Brain microvascular endothelial cell (primary cell): ENCODE measurements at regions not wholly inside any gene's neighbourhood (a gene's known extent, or its start where the extent isn't known, plus 50 kb on each side); places are given as distances from the start of the nearest gene placed in this dataset.

Source experiments
- DNase-seq: peaks from one replicate; pipeline ENCODE4 v3.0.0-alpha.2; 2020
- H3K27ac ChIP-seq: fragments of 250-450 bp; sonication (Bioruptor Pico); 2 replicates; pipeline ENCODE4 v1.5.1; 2020; ENCODE audit warnings: mild to moderate bottlenecking, moderate library complexity
- H3K27me3 ChIP-seq: fragments of 250-450 bp; sonication (Bioruptor Pico); replicated peaks from 2 replicates; pipeline ENCODE4 v1.5.1; 2020; ENCODE audit warnings: mild to moderate bottlenecking
- H3K36me3 ChIP-seq: fragments of 250-450 bp; sonication (Bioruptor Pico); replicated peaks from 2 replicates; pipeline ENCODE4 v1.5.1; 2020; ENCODE audit warnings: mild to moderate bottlenecking
- H3K4me3 ChIP-seq: 2 replicates; pipeline ENCODE4 v1.5.1; 2011; ENCODE audit warnings: low read depth, mild to moderate bottlenecking, control low read depth, low read length, moderate library complexity
- CTCF ChIP-seq: IDR thresholded peaks from 2 replicates; pipeline ENCODE4 v1.5.1; 2011; ENCODE audit warnings: low read depth, mild to moderate bottlenecking, moderate library complexity, low read length, control low read depth, inconsistent platforms; ENCODE audit errors: missing control alignments
- in situ Hi-C: cut with HindIII; loops from 2 replicates; pipeline ENCODE4 v1.10.0; 2017; ENCODE audit warnings: low sequenced_read_pairs, low pct_ligation_motif_present

DNA sequence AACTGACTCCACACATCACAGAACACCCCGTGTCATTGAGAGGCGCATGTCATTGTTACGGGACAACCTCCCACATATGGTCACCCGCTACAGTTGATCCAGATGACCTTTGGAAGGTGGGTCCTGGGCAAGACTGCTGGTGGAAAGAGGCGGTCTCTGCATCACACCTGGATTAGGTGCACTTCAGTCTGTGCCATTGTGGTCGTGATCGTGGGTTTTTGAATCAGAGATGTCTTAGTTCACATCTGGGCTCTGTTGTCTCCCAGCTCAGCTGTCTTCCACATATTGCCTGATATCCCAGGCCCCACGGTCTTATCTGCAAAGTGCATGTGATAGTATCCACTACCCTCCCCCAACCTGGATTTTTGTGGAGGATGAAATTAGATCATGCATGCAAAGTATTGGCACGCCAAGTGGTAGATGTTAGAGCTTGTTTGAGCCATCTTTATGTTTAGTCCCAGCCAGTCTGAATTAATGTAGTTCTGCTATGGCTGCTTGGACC lies 208.7 kb upstream of the FOXN3 start:
- DNase-seq = no peak
- H3K27ac ChIP-seq = no peak overlapping the region
- no peak for TF ChIP-seq CTCF
- in situ Hi-C loops = no loop called here
- H3K27me3 ChIP-seq = no peaks in the 10 kb centered on the region
- H3K36me3 ChIP-seq = no peaks in the 10 kb centered on the region
- H3K4me3 ChIP-seq = no peak overlapping the region

DNA sequence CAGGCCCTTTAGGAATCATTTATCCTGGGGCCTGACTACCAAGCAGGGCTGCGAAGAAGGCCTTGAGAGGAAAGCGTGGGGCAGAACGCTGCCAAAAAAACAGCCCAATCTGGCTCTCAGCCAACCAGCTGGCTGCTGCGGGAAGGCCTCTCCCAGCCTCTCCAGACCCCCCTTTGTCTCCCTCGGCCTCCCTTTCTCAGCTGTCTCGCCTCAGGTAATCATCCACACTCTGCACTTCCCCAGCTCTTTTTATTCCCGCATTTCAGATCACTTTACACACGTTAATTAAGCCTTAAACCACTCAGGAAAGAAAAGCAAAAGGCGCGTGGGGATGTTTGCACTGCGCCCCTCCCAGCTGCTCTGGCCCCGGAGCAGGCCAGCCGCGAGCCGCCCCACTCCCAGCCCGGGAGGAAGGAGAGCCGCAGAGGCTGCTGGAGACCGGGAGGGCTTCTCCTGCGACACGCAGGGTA lies 208.2 kb upstream of the FOXN3 start:
- TF ChIP-seq CTCF = no peak
- Histone ChIP-seq H3K4me3 (no peak overlapping the region), H3K36me3 (no peaks in the 10 kb centered on the region), H3K27me3 (no peaks in the 10 kb centered on the region), H3K27ac (no peak overlapping the region)
- in situ Hi-C loops = no loop called here
- DNase-seq = no peak

DNA sequence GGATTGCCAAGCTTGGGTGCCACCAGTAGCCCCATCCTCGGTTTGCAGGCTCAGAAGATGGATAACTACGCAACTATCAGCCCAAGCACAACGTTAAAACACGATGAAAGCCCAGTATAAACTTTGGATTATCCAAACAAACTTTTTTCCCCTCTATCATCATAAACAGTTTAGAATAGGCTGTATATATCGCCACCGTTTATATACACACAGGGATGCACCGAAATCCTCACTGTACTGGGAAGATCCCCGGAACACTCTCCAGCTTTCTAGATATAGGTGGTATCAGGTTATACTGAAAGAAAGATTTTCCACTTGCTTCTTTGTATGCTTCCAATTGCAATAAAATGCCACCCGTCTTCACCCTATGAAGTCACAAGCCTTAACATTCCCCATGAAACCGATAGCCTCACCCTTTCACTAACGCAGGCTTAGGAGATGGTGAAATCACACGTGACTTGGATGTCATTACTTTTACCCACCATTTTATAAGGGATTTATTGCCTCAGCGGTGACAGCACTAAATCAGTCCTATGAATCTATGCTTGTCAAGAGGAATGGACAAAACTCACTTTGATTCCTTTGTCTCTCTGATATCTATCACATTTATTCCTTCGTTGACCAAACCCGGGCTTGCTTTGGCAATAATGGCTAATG lies 207.6 kb upstream of the FOXN3 start:
- in situ Hi-C loops = no loop called here
- no peak overlapping the region for H3K27ac ChIP-seq
- H3K27me3 ChIP-seq = no peaks in the 10 kb centered on the region
- no peaks in the 10 kb centered on the region for H3K36me3 ChIP-seq
- H3K4me3 ChIP-seq = no peak overlapping the region
- DNase-seq = no peak
- TF ChIP-seq CTCF = no peak

DNA sequence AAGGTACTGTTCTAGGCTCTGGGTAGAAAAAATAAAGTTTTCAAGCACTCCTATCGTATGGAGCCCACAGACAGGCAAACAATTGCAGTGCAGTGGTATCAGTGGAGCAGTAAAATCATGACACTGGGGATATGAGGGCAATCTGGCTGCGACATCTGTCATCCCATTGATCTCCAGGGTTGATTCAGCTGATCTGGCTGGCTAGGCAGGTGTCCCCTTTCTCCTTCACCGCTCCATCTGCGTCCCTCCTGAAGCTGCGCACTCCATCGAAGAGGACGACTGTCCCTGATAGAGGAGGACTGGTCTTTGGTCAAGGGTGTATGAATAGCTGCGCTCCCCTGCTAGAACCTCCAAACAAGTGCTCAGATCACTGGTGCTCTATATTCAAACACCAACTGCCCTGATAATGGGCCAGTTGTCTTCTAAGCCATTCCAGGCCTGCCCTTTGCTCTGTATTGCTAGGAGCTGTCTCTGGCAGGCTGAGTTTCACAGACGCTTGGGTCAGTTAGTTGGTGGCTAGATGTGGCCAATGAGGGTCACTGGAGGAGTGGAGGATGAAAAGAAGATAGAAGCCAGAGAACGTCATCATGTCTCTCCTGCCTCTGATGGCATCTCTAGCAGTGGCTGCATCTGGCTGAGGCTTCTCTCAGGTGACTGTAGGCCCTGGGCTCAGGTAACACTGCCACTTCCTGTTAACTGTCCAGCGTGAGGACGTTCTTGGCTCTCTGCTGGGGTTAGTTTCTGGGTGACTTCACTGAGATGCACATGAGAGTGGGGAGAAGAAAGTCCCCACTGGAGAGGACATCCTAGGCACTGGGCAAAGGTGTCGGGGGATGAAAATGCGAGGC lies 205.0 kb upstream of the FOXN3 start:
- in situ Hi-C loops = no loop called here
- H3K36me3 ChIP-seq = no peaks in the 10 kb centered on the region
- DNase-seq = no peak
- H3K27me3 ChIP-seq = no peaks in the 10 kb centered on the region
- no peak for TF ChIP-seq CTCF
- no peak overlapping the region for H3K4me3 ChIP-seq
- no peak overlapping the region for H3K27ac ChIP-seq

- H3K27ac ChIP-seq = no peak overlapping the region
- H3K27me3 ChIP-seq = no peaks in the 10 kb centered on the region
- in situ Hi-C loops = no loop called here
- no peak for DNase-seq
- TF ChIP-seq CTCF = no peak
- H3K36me3 ChIP-seq = no peaks in the 10 kb centered on the region
- no peak overlapping the region for H3K4me3 ChIP-seq
Measured at GRCh38 chr14:89621009-89621421, 204.0 kb upstream of the FOXN3 start.
